Chondrocyte (in vitro differentiated cells): ENCODE measurements at regions not wholly inside any gene's neighbourhood (a gene's known extent, or its start where the extent isn't known, plus 50 kb on each side); places are given as distances from the start of the nearest gene placed in this dataset.

Experiments used
- DNase-seq: peaks from one replicate; pipeline ENCODE4 v3.0.0; 2021; ENCODE audit warnings: mixed read lengths, low spot score
- H3K27ac Mint-ChIP-seq: one replicate; pipeline ENCODE4 v1.8.0; 2021; ENCODE audit warnings: mild to moderate bottlenecking, moderate library complexity, mixed read lengths; ENCODE audit not compliant: unreplicated experiment
- H3K27me3 Mint-ChIP-seq: 2 replicates; pipeline ENCODE4 v1.8.0; 2021; ENCODE audit warnings: low read depth, mixed read lengths
- H3K36me3 Mint-ChIP-seq: 2 replicates; pipeline ENCODE4 v1.8.0; 2021; ENCODE audit warnings: low read depth, mixed read lengths
- H3K4me1 Mint-ChIP-seq: 2 replicates; pipeline ENCODE4 v1.8.0; 2021; ENCODE audit warnings: low read depth, mild to moderate bottlenecking, mixed read lengths
- H3K4me3 Mint-ChIP-seq: one replicate; pipeline ENCODE4 v1.8.0; 2021; ENCODE audit warnings: mild to moderate bottlenecking, moderate library complexity, mixed read lengths; ENCODE audit not compliant: unreplicated experiment
- H3K9me3 Mint-ChIP-seq: 2 replicates; pipeline ENCODE4 v1.8.0; 2021; ENCODE audit warnings: low read depth, mixed read lengths
- TF ChIP-seq, protein P1 (sequence below): fragments of 200-600 bp; sonication (generic); IDR thresholded peaks from 2 replicates; pipeline ENCODE4 v1.5.0; 2021; ENCODE audit warnings: antibody characterized with exemption, mild to moderate bottlenecking, moderate library complexity

DNA sequence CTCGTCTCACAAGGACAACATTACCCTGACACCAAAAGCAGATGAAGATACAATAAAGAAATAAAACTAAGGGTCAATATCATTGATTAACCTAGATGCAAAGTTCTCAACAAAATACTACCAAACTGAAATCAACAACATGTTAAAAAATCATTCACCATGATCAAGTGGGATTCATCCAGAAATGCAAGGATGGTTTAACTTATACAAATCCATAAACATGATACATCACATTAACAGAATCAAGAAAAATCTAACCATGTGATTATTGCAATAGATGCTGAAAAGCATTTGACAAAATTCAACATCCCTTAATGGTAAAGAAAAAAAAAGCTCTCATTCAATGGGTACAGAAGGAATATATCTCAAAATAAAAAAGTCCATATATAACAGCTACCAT lies 514.9 kb downstream of the TMA16 start:
- Mint-ChIP-seq H3K9me3 (peaks cover 22% of the 10 kb centered on the region), H3K4me3 (no peak overlapping the region), H3K36me3 (peaks cover 4% of the 10 kb centered on the region), H3K27ac (no peak overlapping the region), H3K27me3 (peaks cover 15% of the 10 kb centered on the region), H3K4me1 (no peaks in the 10 kb centered on the region)
- no peak for DNase-seq
- TF ChIP-seq, protein P1, sequence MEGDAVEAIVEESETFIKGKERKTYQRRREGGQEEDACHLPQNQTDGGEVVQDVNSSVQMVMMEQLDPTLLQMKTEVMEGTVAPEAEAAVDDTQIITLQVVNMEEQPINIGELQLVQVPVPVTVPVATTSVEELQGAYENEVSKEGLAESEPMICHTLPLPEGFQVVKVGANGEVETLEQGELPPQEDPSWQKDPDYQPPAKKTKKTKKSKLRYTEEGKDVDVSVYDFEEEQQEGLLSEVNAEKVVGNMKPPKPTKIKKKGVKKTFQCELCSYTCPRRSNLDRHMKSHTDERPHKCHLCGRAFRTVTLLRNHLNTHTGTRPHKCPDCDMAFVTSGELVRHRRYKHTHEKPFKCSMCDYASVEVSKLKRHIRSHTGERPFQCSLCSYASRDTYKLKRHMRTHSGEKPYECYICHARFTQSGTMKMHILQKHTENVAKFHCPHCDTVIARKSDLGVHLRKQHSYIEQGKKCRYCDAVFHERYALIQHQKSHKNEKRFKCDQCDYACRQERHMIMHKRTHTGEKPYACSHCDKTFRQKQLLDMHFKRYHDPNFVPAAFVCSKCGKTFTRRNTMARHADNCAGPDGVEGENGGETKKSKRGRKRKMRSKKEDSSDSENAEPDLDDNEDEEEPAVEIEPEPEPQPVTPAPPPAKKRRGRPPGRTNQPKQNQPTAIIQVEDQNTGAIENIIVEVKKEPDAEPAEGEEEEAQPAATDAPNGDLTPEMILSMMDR, result no peak

DNA sequence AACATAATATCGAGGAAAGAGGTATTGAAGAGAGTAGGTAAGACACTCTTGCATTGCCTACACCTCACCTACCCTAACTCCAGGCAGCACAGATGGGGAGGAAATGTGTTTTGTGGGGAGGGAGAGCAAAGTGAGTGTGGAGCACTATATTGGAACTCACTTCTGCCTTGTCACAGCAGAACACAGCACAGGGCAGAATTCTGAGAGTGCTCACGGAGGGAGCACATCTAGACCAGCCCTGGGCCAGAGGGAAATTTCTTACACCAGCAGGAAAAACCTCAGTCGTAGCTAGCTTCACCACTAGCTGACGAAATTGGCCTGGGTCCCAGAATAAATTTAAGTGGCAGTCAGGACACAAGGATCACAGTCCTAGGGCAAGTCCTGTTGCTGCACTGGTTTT lies 517.3 kb downstream of the TMA16 start:
- H3K4me3 Mint-ChIP-seq, result no peak overlapping the region
- H3K27me3 Mint-ChIP-seq, result peaks cover 19% of the 10 kb centered on the region
- DNase-seq, result no peak
- H3K9me3 Mint-ChIP-seq, result peaks cover 18% of the 10 kb centered on the region
- H3K4me1 Mint-ChIP-seq, result no peaks in the 10 kb centered on the region
- no peak overlapping the region for H3K27ac Mint-ChIP-seq
- peaks cover 4% of the 10 kb centered on the region for H3K36me3 Mint-ChIP-seq
- TF ChIP-seq, protein P1, result no peak

DNA sequence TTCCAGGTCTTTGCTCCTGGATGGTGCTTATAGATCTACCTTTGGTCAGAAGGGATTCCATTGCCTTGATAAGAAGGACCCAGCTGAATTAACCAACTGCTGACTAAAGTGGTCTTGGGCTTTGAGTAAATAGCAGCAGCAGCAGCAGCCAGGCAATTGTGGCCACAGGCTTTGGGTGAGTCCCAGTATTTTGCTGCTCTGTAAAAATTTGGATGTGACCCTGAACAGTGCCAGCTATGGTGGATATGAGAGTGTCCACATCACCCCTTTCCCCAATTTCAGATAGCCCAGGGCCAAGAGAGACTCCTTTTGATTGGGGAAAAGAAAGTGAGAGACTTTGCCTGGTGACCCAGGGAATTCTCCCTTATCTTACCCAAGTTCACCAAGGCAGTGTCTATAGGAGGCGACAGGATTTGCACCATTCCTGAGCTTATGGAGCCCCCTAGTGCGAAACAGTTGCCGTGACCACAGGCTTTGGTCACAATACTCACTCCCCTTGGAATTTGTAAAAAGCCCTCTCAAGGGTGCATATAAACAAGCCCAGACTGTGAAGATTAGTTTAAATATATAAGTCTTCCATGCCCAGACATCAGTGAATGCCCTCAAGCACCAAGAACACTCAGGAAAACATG lies 518.0 kb downstream of the TMA16 start:
- TF ChIP-seq, protein P1, result peak; percentile 70
- DNase-seq, result no peak
- Mint-ChIP-seq H3K9me3 (peaks cover 18% of the 10 kb centered on the region), H3K27me3 (peaks cover 19% of the 10 kb centered on the region), H3K4me1 (no peaks in the 10 kb centered on the region), H3K27ac (no peak overlapping the region), H3K4me3 (no peak overlapping the region), H3K36me3 (peaks cover 4% of the 10 kb centered on the region)

DNA sequence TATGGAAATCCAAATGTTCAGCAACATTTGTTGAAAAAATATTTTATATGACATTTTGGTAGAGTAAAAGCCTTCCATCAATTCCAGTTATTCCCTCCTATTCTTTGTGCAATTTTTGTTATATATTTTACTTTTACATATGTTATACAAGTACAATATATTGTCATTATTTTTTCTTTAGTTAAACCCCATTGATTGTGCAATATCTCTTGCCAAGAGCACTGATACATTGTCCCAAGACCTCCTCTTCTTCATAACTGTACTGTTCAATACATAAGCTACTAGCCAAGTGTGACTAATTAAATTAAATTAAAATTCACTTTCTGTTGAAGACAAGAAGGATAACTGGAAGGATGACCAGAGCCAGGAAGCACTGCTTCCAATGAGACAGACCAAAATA lies 527.5 kb downstream of the TMA16 start:
- Mint-ChIP-seq H3K36me3 (peaks cover 5% of the 10 kb centered on the region), H3K9me3 (peaks cover 14% of the 10 kb centered on the region), H3K4me1 (no peaks in the 10 kb centered on the region), H3K27me3 (no peaks in the 10 kb centered on the region), H3K27ac (no peak overlapping the region), H3K4me3 (no peak overlapping the region)
- TF ChIP-seq, protein P1, result no peak
- DNase-seq, result no peak

DNA sequence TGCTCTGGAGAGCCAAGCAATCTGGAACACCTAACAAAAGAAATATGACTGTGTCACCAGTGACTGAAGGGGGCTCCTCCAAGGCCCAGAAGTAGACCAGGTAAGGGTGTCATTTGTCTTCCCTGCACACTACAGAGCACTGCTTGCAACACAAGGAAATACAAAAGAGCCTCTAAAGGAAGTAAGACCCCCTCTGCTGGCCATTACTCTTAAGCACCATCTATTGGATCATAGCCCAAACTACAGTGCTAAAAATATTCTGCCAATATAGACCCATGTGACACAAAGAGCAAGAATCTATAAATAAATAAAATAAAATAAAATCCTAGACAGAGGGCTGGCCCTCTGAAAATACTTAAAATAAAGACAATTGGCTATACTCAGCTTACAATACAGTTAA lies 528.7 kb downstream of the TMA16 start:
- H3K4me1 Mint-ChIP-seq, result no peaks in the 10 kb centered on the region
- TF ChIP-seq, protein P1, result peak; percentile 12
- H3K4me3 Mint-ChIP-seq, result no peak overlapping the region
- no peak overlapping the region for H3K27ac Mint-ChIP-seq
- peaks cover 14% of the 10 kb centered on the region for H3K9me3 Mint-ChIP-seq
- peaks cover 5% of the 10 kb centered on the region for H3K36me3 Mint-ChIP-seq
- H3K27me3 Mint-ChIP-seq, result no peaks in the 10 kb centered on the region
- no peak for DNase-seq
